ENCODE measurements at regions not wholly inside any gene's neighbourhood (a gene's known extent, or its start where the extent isn't known, plus 50 kb on each side); places are given as distances from the start of the nearest gene placed in this dataset.

DNA sequence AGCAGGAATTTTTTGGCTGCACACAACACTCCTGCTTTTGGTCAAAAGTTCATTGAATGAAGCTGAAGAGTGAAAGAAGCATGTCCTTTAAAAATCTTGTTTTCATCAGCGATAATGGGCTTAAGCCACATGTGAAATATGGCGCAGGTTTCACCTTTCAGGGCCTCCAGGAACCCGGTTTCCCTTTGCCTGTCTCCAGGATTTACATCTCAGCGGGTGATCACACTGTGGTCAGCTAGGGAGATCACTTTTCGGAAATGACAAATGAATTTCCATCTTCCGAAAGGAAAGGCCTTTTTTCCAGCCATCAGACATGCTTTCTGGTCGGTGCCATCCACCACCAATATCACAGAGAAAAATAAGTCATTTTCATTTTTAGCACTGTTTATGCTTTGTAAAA, 727.1 kb upstream of the TBX3 start:
- intact Hi-C loops (cut with micrococcal nuclease), result no loop called here

DNA sequence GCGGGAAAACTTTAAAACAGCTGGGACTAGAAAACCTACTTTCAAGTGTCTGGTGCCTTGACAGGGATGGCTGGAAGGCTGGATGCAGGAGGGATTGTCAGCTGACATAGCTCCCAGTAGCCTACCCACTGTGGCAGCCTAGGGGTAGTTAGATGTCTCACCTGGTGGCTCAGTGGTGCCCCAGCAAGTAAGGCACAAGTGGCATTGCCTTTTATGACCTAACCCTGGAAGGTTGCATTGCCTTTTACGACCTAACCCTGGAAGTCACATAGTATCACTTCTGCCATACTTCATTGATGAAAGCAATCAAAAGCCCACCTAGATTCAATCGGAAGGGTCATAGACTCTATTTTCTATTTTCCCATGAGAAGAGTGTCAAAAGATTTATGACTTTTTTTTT, 724.7 kb upstream of the TBX3 start:
- no peak overlapping the region for H3K4me2 ChIP-seq (replicated peaks; ENCODE audit: extremely low read depth, low read length, poor library complexity, severe bottlenecking)
- no peaks in the 10 kb centered on the region for H3K79me2 ChIP-seq (ENCODE audit: insufficient read depth, low read length)
- H2AFZ ChIP-seq (ENCODE audit: insufficient read depth, low read depth, low read length, poor library complexity, severe bottlenecking), result no peak overlapping the region
- DNase-seq, result no peak
- Mint-ChIP-seq H3K27ac (no peak overlapping the region), H3K4me3 (no peak overlapping the region), H3K4me1 (no peaks in the 10 kb centered on the region), H3K27me3 (ENCODE audit: low read depth in 3 of 3) (peaks cover 4 to 9% (median 6%) of the 10 kb centered on the region in 3 donors), H3K9me3 (peaks cover 0 to 3% (median 0%) of the 10 kb centered on the region in 7 donors), H3K36me3 (no peaks in the 10 kb centered on the region)
- no peak overlapping the region for H3K9ac ChIP-seq (ENCODE audit: insufficient read depth, low read length, poor library complexity, severe bottlenecking)
- WGBS (ENCODE audit: insufficient coverage), result no CpG with 5 or more reads among the region's 3 CpGs
- no peak overlapping the region for H3K4me3 ChIP-seq (replicated peaks in 1 of 3; ENCODE audit: low read depth in 2 of 3, low read length in 3 of 3)
- no peaks in the 10 kb centered on the region for H3K4me1 ChIP-seq (ENCODE audit: control insufficient read depth in 1 of 2, insufficient read depth in 2 of 2, low read length in 2 of 2)
- no peaks in the 10 kb centered on the region for H3K36me3 ChIP-seq (replicated peaks in 1 of 2; ENCODE audit: control insufficient read depth in 1 of 2, insufficient read depth in 2 of 2, low read length in 2 of 2)
- no peaks in the 10 kb centered on the region for H4K20me1 ChIP-seq (ENCODE audit: insufficient read depth, low read length)
- H3K27ac ChIP-seq (ENCODE audit: low read depth in 1 of 2, low read length in 2 of 2), result no peak overlapping the region
- H3K27me3 ChIP-seq (ENCODE audit: control insufficient read depth in 2 of 2, insufficient read depth in 2 of 2, low read length in 2 of 2), result peaks cover 0 to 2% of the 10 kb centered on the region in 2 donors
- intact Hi-C loops (cut with micrococcal nuclease), result no loop called here
- TF ChIP-seq, protein P1, sequence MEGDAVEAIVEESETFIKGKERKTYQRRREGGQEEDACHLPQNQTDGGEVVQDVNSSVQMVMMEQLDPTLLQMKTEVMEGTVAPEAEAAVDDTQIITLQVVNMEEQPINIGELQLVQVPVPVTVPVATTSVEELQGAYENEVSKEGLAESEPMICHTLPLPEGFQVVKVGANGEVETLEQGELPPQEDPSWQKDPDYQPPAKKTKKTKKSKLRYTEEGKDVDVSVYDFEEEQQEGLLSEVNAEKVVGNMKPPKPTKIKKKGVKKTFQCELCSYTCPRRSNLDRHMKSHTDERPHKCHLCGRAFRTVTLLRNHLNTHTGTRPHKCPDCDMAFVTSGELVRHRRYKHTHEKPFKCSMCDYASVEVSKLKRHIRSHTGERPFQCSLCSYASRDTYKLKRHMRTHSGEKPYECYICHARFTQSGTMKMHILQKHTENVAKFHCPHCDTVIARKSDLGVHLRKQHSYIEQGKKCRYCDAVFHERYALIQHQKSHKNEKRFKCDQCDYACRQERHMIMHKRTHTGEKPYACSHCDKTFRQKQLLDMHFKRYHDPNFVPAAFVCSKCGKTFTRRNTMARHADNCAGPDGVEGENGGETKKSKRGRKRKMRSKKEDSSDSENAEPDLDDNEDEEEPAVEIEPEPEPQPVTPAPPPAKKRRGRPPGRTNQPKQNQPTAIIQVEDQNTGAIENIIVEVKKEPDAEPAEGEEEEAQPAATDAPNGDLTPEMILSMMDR (IDR thresholded peaks at IDR 0.05), result no peak
- H3K9me3 ChIP-seq (replicated peaks in 1 of 2; ENCODE audit: control insufficient read depth in 1 of 2, insufficient read depth in 1 of 2, low read length in 2 of 2), result no peaks in the 10 kb centered on the region

More for the DNA sequence above, 727.1 kb upstream of the TBX3 start:
- H3K79me2 ChIP-seq (ENCODE audit: insufficient read depth, low read length), result no peaks in the 10 kb centered on the region
- H3K27me3 ChIP-seq (ENCODE audit: control insufficient read depth in 2 of 2, insufficient read depth in 2 of 2, low read length in 2 of 2), result peaks cover 0 to 2% of the 10 kb centered on the region in 2 donors
- no peak overlapping the region for H2AFZ ChIP-seq (ENCODE audit: insufficient read depth, low read depth, low read length, poor library complexity, severe bottlenecking)
- no peaks in the 10 kb centered on the region for H3K36me3 Mint-ChIP-seq
- DNase-seq, result no peak
- peaks cover 3 to 6% (median 4%) of the 10 kb centered on the region in 3 donors for H3K27me3 Mint-ChIP-seq (ENCODE audit: low read depth in 3 of 3)
- peaks cover 0 to 2% (median 0%) of the 10 kb centered on the region in 7 donors for H3K9me3 Mint-ChIP-seq
- 65% methylated on average over 6 of the region's 7 CpGs for WGBS (ENCODE audit: insufficient coverage)
- H3K4me3 ChIP-seq (replicated peaks in 1 of 3; ENCODE audit: low read depth in 2 of 3, low read length in 3 of 3), result no peak overlapping the region
- H3K27ac Mint-ChIP-seq, result no peak overlapping the region
- H4K20me1 ChIP-seq (ENCODE audit: insufficient read depth, low read length), result no peaks in the 10 kb centered on the region
- H3K36me3 ChIP-seq (replicated peaks in 1 of 2; ENCODE audit: control insufficient read depth in 1 of 2, insufficient read depth in 2 of 2, low read length in 2 of 2), result no peaks in the 10 kb centered on the region
- TF ChIP-seq, protein P1 (IDR thresholded peaks at IDR 0.05), result no peak
- no peaks in the 10 kb centered on the region for H3K9me3 ChIP-seq (replicated peaks in 1 of 2; ENCODE audit: control insufficient read depth in 1 of 2, insufficient read depth in 1 of 2, low read length in 2 of 2)
- H3K4me1 ChIP-seq (ENCODE audit: control insufficient read depth in 1 of 2, insufficient read depth in 2 of 2, low read length in 2 of 2), result no peaks in the 10 kb centered on the region
- H3K27ac ChIP-seq (ENCODE audit: low read depth in 1 of 2, low read length in 2 of 2), result no peak overlapping the region
- H3K4me3 Mint-ChIP-seq, result no peak overlapping the region
- H3K9ac ChIP-seq (ENCODE audit: insufficient read depth, low read length, poor library complexity, severe bottlenecking), result no peak overlapping the region
- no peak overlapping the region for H3K4me2 ChIP-seq (replicated peaks; ENCODE audit: extremely low read depth, low read length, poor library complexity, severe bottlenecking)
- no peaks in the 10 kb centered on the region for H3K4me1 Mint-ChIP-seq
